Glutamatergic neuron (in vitro differentiated cells): ENCODE measurements at regions not wholly inside any gene's neighbourhood (a gene's known extent, or its start where the extent isn't known, plus 50 kb on each side); places are given as distances from the start of the nearest gene placed in this dataset.

Source experiments
- DNase-seq: peaks from one replicate; pipeline ENCODE4 v3.0.0; 2022
- H3K27ac Mint-ChIP-seq: one replicate; pipeline ENCODE4 v1.8.0; 2020; ENCODE audit warnings: mild to moderate bottlenecking, mixed read lengths, inconsistent platforms; ENCODE audit not compliant: unreplicated experiment
- H3K27me3 Mint-ChIP-seq: one replicate; pipeline ENCODE4 v1.8.0; 2020; ENCODE audit warnings: mild to moderate bottlenecking, moderate library complexity, mixed read lengths, inconsistent platforms; ENCODE audit not compliant: unreplicated experiment
- H3K36me3 Mint-ChIP-seq: one replicate; pipeline ENCODE4 v1.8.0; 2020; ENCODE audit warnings: mild to moderate bottlenecking, mixed read lengths, inconsistent platforms; ENCODE audit not compliant: unreplicated experiment
- H3K4me1 Mint-ChIP-seq: one replicate; pipeline ENCODE4 v1.8.0; 2020; ENCODE audit warnings: mild to moderate bottlenecking, low read depth, mixed read lengths, inconsistent platforms; ENCODE audit not compliant: unreplicated experiment
- H3K4me3 Mint-ChIP-seq: one replicate; pipeline ENCODE4 v1.8.0; 2020; ENCODE audit warnings: mild to moderate bottlenecking, mixed read lengths, inconsistent platforms; ENCODE audit not compliant: unreplicated experiment
- H3K9me3 Mint-ChIP-seq: one replicate; pipeline ENCODE4 v1.8.0; 2020; ENCODE audit warnings: mild to moderate bottlenecking, moderate library complexity, mixed read lengths, inconsistent platforms; ENCODE audit not compliant: unreplicated experiment
- TF ChIP-seq, protein P1 (sequence below): fragments of 200-600 bp; sonication (generic); IDR thresholded peaks from one replicate; pipeline ENCODE4 v1.5.0; 2021; ENCODE audit not compliant: partially characterized antibody, unreplicated experiment

DNA sequence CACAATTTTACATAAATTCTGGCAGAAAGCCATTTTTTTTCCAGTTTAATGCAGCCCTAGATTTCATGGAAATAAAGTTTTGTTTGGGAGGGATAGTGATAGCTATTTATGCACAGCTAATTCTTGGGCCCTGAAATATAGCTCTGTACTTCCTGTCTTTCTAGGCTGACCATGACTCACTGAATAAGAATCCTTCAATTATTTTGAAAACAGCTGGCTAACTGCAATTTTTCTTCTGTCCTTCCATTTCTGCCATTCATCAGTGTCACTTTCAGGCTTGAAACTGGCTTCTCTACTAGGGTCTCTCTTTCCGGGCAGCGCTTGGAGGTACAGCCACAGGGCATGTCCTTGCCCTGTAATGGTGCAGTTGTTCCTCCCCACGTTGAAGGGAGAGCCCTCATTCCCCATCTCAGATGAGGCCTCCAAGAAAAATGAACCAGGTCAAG lies 97.1 kb upstream of the TMEM178A start:
- TF ChIP-seq, protein P1, sequence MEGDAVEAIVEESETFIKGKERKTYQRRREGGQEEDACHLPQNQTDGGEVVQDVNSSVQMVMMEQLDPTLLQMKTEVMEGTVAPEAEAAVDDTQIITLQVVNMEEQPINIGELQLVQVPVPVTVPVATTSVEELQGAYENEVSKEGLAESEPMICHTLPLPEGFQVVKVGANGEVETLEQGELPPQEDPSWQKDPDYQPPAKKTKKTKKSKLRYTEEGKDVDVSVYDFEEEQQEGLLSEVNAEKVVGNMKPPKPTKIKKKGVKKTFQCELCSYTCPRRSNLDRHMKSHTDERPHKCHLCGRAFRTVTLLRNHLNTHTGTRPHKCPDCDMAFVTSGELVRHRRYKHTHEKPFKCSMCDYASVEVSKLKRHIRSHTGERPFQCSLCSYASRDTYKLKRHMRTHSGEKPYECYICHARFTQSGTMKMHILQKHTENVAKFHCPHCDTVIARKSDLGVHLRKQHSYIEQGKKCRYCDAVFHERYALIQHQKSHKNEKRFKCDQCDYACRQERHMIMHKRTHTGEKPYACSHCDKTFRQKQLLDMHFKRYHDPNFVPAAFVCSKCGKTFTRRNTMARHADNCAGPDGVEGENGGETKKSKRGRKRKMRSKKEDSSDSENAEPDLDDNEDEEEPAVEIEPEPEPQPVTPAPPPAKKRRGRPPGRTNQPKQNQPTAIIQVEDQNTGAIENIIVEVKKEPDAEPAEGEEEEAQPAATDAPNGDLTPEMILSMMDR: no peak
- Mint-ChIP-seq H3K4me1 (no peaks in the 10 kb centered on the region), H3K4me3 (no peak overlapping the region), H3K36me3 (peaks cover 7% of the 10 kb centered on the region), H3K27me3 (peaks cover under 1% of the 10 kb centered on the region), H3K27ac (no peak overlapping the region), H3K9me3 (peaks cover 2% of the 10 kb centered on the region)
- no peak for DNase-seq

DNA sequence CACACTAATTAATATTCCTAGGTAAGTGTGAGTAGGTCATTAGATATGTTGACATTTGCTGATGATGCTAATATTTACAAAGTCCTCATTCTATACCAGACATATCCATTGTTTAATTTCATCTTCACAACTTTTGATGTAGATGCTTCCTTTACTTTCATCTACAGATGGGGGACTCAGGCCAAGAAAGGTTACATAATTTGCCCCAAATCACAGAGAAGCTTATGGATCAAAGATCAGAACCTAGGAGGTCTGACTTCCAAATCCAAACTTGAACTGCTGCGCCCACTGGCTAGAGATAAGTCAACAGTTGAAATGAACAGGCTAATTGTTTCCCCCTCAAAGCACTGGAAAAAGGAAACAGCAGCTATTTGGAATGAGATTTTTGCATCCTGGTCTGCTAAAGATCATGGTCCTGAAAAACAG lies 95.6 kb upstream of the TMEM178A start:
- Mint-ChIP-seq H3K9me3 (no peaks in the 10 kb centered on the region), H3K36me3 (no peaks in the 10 kb centered on the region), H3K27ac (no peak overlapping the region), H3K27me3 (no peaks in the 10 kb centered on the region), H3K4me3 (no peak overlapping the region), H3K4me1 (no peaks in the 10 kb centered on the region)
- TF ChIP-seq, protein P1: no peak
- DNase-seq: no peak

DNA sequence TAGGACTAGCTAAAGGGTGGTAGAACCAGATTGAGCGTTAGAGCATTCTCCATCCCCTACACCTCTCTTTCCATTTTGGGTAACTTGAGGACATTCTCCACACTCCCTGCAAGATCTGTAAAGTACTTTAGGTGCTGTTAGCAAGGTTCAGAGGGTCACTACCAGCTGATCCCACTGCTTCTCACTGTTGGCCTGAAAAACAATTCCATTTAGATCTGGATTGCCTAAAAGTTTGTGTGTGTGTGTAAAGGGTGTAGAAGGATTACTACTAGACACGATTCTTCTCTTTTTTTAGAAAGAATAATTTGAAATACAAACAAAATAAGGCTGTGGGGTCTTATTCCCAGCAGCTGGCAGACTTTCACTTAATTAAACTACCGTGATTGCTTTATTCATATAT lies 95.1 kb upstream of the TMEM178A start:
- no peaks in the 10 kb centered on the region for H3K36me3 Mint-ChIP-seq
- no peak overlapping the region for H3K4me3 Mint-ChIP-seq
- no peaks in the 10 kb centered on the region for H3K9me3 Mint-ChIP-seq
- TF ChIP-seq, protein P1: no peak
- H3K27me3 Mint-ChIP-seq: no peaks in the 10 kb centered on the region
- H3K4me1 Mint-ChIP-seq: no peaks in the 10 kb centered on the region
- H3K27ac Mint-ChIP-seq: no peak overlapping the region
- no peak for DNase-seq

DNA sequence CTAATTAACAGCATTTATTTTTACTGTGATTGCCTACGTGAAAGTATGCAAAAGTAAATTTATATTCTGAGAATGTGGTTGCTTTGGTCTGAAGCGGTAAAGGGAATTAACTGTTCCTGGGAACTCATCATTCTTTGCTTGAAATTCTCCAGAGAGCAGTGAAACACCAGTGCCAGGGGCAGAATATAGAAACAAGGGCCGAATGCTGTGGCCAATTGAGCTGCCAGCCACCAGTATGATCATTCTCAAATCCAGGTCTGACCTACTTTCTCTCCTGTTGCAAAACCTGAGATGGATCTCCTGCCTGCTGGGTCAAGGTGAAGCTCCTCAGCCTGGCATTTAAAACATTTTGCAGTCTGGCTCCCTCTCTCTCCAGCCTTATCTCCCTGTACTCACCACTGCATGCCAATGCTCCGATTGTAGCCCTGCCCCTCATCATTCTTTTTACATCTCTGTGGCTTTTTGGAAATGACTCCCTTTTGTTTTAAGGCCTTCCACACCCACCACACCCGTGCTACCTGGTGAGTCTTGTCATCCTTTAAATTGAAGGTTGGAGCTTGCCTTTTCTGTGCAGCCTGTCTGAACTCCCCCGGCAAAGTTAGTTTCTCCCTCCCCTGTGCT lies 94.5 kb upstream of the TMEM178A start:
- Mint-ChIP-seq H3K4me3 (no peak overlapping the region), H3K9me3 (no peaks in the 10 kb centered on the region), H3K27me3 (no peaks in the 10 kb centered on the region), H3K36me3 (no peaks in the 10 kb centered on the region), H3K27ac (no peak overlapping the region), H3K4me1 (no peaks in the 10 kb centered on the region)
- no peak for DNase-seq
- TF ChIP-seq, protein P1: no peak

DNA sequence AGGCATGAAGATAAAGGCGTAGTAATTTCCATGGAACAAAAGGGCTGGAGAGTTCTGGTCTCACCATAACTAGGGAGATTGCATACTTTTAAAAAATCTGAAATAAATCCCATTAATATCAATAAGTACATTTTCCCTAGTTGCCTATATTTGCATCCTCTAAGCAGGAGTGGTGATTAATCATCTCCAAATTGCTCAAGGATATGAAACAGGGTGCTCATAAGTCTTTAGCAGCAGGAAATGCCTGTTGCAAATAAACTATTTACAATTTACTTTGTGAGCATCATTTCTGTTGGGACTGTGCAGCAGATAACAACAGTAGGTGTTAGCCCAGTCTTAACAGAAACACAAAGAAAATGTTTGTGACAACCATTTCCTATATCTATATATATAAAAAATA lies 92.4 kb upstream of the TMEM178A start:
- Mint-ChIP-seq H3K27me3 (no peaks in the 10 kb centered on the region), H3K27ac (no peak overlapping the region), H3K9me3 (no peaks in the 10 kb centered on the region), H3K4me1 (no peaks in the 10 kb centered on the region), H3K4me3 (no peak overlapping the region), H3K36me3 (no peaks in the 10 kb centered on the region)
- no peak for DNase-seq
- TF ChIP-seq, protein P1: no peak
